RKO (cell line): ENCODE measurements at regions not wholly inside any gene's neighbourhood (a gene's known extent, or its start where the extent isn't known, plus 50 kb on each side); places are given as distances from the start of the nearest gene placed in this dataset.
"Not testable (repeated sequence)": the region's sequence is repeated elsewhere in the genome, so short reads cannot be mapped to it uniquely, and the experiment has no call there.

Experiments
- DNase-seq: peaks from one replicate; pipeline ENCODE4 v3.0.0-alpha.2; 2016; ENCODE audit warnings: low spot score

DNA sequence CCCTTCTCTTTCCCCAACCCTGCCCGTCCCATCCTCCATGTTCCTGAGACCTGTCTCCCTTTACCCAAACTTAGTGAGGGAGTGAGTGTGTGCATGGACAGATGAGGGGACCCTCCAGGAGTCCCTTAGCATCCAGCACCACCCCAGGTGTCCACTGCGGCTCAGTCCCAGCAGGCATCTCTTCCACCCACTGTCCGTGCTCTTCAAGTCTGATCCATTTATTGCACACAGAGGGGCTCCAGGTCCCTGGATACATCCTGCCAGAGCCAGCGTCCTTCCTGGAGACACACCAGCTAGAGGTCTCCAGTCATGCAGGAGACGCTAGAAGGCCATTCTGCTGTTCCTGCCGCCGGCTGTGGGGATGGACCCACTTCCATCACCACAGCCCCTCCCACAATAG is 239.2 kb downstream of the ADGRD1 start:
- no peak for DNase-seq

DNA sequence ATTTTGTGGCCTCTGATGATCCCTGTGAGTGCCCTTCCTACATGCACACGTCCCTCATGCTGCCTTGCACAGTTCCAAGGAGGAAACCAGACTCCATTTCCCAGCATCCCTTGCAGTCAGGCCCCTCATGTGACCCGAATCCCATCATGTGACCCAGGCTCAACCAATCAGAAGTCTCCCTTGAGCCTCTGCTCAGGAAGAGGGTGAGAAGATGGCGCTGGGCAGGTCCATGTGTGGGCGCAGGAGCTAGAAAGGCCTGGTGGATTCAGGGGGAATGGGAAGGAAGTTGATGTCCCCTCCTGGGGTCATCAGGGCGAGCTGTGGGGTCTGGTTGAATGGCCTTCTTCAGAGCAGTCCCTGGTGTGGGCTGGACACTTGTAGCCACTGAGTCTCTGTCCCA is 240.5 kb downstream of the ADGRD1 start:
- DNase-seq: no peak

DNA sequence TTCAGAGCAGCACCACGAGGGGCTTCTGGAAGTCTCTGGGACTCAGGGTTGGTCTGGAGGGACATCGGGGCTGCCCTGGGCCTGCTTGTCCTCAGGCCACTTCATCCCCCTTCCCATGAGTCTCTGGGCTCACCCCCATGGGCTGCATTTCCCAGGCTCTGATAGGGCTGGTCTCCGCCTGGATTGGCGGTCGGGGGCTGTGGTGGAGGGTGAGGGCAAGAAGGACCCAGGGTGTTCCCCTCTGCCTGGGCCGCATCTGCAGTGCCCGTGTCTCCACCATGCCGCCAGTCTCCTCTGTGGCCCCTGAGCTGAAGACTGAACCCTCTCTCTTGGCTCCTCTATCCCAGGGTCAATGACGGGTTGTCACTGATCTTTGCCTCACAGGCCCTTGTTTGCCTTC is 242.1 kb downstream of the ADGRD1 start:
- DNase-seq: no peak

DNA sequence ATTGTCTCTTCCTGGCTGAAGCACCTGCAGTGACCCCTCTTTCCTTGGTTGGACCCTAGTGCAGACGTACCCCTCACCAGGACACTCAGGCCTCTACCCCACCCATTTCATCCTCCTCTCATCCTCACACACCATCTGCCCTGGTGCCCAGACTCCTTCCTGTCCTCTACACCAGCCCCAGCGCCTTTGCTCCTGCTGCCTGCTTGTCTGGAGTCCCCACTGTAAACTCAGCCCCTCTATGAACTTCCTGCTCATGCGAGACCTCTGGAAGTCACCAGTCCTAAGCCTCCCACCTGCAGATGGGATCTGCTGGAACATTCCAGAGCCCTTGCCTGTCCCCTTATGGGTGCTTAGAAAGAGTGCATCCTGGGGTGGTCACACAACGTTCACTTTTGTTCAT is 242.5 kb downstream of the ADGRD1 start:
- no peak for DNase-seq

DNA sequence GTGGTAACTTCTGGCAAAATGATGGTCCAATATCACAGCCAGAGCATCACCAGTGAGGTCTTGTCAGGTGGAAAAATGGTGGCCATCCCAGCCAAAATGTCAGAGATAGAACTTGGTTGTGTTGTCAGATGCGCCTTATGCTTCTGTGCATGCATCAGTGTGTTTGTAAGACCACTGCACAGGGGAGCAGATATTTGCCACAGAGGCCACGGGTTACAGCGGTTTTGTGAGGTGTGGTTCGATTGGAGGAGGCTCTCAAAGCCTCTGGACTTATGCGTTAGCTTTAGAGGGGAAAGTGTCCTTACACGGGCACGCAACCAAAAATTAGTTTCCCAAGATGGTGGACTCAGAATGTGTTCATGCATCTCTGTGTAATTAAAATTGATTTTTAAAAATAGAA is 243.8 kb downstream of the ADGRD1 start:
- DNase-seq: no peak

DNA sequence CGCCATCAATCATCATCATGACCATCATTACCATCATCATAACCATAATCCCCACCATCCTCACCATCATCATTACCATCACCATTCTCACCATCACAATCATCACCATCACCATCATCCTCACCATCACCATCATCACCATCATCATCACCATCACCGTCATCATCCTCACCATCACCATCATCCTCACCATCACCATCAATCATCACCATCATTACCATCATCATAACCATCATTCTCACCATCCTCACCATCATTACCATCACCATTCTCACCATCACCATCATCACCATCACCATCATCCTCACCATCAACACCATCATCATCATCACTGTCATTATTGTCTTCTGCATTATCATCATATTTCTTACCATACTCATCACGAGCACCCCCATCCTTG is 245.5 kb downstream of the ADGRD1 start:
- DNase-seq: no peak

DNA sequence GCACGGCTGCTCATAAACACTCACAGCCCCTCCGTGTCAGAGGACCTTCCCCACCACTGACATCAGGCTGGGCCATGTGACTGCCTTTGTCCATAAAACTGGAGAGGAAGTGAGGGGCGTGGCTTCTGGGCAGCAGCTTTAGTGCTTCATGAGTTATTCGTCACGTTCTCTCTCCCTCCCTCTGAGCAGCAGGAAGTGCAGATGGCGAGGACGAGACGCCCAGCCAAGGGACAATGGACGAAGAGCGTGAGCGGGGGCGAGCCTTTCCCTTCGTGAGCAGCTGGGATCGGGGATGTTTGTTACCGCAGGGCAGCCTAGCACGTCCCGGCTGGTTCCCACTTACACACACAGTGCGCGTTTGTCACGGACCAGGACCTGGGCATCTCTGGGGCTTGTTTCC is 248.2 kb downstream of the ADGRD1 start:
- DNase-seq: not testable (repeated sequence)

DNA sequence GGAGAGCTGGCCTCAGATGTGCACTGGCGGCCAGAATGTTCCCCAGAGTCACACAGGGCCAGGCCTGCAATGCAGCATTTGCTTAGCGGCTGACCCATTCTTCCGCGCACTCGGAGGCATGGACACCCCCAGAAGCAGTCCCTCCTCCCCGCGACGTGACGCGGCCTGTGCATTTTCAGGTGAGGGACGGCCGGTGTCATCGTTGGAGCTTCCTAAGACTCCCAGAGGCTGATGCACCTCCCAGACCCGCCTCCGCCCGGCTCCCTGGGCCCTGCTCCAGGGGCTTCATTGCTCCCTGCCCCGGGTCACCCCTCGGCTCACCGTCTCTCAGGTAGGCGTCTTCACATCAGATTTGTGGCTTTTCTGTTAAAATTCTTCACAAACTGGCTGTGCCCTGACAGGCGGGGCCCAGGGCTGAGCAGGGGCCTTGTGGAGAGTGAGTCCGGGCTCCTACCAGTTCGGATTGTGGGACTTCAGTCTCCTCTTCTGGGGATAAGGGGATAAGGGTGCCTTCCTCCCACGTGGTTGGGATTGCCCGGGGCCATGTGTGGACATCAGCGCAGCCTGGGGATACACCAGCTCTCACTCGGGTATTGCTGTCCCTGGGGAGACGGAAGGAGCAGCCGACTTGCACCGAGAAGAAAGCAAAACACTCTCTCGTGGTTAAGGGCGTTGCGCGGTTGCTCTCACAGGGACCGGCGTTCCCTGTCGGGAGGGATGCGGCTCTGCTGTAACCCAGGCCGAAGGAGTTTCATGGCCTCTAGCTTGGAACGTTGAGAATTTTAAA is 249.1 kb downstream of the ADGRD1 start:
- DNase-seq: no peak

DNA sequence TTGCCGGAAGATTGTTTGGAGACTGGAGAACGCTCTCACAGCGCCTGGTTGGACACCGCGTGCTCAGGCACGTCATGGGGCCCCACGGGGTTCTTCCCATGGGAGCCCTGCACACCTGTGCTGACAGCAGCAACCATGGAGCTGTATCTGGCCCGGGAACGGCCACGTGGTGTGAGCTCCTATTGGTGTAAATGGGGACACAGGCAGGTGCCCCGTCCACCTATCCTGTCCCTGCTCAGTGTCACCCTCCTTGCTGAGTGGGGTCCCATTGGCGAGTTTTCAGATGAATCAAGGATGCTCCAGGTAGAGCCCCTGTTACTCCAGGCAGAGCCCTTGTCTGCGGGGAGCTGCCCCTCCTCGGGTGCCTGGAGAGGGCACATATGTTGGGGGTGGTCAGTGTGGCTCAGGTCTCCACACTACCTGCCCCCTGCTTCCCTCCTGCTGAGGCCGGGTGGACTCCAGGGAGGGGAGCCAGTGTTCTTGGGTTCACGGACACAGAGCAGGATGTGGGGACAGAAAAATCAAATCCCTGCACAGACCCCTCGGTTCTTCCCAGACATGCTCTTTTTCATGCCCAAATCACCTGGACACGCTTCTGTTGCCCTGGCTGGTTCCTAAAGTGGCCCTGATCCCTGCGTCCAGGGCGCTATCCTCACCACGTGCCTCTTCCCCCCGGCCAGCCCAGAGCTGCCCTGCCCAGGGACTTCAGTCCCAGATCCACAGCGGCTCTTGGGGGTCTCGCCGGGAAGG is 250.1 kb downstream of the ADGRD1 start:
- DNase-seq: no peak

DNA sequence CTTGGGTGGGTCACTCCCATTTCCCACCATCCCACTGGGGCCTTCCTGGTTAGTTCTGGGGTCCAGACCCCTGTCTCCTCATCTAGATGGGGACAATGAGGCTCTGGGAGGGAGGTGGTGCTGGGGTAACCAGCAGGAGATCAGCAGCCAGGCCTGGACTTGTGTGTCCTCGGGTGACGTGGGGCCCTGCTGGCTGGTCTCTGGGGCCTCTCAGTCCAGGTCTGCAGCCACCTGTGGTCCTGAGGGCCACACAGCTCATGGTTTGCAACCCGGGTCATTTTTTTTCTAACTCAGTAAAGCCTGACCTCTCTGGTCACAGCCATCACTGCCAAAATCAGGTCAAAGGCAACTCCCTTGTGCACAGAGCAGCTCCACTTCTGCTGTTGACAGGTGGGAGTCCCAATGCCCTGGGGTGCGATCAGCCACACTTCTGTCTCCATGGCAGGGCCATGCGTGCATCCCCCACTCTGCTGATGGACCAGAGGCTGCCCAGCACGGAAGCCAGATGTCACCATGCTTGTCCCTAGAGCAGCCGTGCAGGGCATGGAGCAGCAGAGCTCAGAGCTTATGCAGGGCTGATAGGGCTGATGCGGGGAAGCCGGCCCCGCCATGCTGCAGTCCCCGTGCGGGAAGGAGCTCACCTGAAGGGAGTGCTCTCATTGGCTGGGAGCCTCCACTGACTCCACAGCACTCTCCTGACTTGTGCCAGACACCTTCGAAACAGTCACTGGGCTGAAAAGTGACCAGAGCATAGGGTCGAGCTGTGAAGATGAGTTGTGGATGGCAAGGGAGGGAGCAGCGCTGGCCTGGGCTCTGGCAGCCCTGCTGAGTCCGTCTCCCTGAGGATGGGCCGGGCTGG is 250.9 kb downstream of the ADGRD1 start:
- DNase-seq: no peak

DNA sequence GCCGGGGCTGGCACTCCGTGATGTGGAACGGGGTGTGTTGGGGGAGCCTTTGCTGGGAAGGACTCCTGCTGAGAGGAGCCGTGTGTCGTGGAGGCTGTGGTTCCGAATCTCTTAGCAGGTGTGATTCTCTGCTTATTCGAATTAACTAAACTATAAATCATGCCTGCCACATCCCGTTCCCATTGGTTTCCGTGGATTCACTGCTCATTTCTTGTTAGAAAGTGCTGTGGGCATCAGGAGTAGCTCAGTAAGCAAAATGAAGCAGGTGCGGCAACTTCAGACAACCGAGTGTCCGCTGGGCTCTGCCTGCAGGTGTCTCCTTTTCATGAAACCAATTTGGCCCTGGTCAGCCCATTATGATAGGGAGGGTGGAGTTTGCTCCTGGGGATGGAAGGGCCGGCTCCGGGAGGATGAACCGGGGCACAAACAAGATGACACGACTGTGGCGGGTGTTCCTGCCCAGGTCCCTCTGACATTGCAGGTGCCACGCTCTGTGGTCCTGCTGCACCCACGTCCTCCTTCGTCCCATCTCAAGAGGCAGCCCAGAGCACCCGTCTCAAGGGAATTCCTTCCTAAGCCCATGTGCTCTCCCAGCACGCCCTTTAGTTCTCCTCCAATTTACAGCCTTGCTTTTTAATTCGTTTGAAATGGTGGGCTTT is 251.7 kb downstream of the ADGRD1 start:
- DNase-seq: not testable (repeated sequence)

DNA sequence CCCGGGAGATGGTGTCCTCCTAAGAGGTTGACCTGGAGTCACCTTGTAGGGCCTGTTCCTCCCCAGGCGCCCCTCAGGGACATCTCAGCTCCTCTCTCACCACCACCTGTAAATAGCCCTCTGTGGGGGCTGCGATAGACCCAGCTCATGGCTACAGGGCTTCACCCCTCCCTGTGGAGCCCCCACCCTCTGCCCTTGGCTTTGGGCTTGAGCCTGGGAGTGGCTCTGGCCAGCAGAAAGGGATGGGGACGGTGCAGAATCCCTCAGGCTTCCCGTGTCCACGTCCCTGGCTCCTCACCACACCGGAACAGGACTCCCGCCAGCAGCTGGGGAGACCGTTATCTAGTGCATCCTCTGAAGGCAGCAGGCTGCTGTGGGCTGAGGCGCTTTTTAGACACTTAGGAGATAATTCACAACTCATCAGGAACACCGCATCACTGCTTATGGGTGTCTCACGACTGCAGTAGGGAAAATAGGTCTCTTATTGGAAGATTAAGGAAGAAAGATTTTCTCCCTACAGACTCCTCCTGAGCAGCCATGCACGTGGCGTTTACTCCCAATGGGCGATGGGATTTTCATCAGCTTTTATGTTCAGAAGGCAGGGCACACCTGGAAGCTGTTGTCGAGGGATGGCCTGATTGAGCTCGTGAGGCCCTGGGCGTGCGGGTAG is 253.1 kb downstream of the ADGRD1 start:
- not testable (repeated sequence) for DNase-seq

DNA sequence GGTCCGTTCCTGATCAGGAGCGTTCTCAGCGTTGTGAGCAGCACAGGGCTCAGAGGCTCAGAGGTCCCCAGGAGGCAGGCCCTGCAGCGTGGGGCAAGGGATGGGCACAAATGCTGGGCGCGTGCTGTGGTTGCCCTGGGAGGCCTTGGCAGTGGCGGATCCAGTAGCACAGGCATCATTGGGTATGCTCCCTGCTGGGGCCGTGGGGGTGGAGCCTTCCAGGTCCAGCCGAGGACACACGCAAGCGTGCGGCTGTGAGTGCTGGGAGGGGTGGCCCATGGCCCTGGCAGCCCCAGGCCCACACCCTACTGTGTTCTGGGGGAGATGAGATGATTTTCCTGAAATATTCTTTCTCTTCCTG is 253.6 kb downstream of the ADGRD1 start:
- not testable (repeated sequence) for DNase-seq

DNA sequence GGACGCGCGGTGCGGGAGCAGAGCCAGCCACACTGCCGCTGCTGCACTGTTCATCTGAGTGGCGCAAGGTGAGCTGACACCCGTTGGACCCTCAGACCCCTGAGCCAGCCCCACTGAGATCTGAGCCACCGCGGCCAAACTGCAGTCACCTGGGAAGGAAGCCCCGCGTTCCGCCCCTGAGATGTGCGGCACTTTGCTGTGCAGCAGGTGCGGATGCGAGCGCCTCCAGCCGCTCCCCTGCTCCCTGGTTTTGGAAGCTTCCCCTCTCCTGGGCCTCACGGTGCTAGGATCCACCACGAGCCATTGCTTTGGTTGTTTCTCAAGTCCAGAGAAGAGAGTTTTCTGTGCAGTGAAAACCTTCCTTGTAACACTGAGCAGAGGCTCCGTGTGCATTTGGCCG is 254.1 kb downstream of the ADGRD1 start:
- DNase-seq: not testable (repeated sequence)

DNA sequence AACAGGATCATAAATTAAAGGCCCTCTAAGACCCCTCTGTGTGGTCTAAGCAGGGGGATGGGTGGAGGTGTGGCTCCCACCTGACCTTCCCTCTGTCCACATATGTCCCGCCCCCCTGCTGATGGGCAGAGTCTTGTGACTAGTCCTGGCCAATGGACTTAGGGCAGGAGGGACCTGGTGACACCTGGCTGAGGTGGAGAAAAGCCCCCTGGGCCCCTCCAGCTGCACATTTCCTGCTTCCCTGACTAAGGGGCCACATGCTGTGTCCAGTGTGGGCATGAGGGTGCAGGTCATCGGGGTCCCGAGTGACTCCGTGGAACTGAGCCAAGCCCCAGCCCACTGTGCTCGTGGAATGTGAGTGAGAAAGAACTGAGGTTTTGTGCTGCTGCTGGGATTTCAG is 254.7 kb downstream of the ADGRD1 start:
- no peak for DNase-seq

DNA sequence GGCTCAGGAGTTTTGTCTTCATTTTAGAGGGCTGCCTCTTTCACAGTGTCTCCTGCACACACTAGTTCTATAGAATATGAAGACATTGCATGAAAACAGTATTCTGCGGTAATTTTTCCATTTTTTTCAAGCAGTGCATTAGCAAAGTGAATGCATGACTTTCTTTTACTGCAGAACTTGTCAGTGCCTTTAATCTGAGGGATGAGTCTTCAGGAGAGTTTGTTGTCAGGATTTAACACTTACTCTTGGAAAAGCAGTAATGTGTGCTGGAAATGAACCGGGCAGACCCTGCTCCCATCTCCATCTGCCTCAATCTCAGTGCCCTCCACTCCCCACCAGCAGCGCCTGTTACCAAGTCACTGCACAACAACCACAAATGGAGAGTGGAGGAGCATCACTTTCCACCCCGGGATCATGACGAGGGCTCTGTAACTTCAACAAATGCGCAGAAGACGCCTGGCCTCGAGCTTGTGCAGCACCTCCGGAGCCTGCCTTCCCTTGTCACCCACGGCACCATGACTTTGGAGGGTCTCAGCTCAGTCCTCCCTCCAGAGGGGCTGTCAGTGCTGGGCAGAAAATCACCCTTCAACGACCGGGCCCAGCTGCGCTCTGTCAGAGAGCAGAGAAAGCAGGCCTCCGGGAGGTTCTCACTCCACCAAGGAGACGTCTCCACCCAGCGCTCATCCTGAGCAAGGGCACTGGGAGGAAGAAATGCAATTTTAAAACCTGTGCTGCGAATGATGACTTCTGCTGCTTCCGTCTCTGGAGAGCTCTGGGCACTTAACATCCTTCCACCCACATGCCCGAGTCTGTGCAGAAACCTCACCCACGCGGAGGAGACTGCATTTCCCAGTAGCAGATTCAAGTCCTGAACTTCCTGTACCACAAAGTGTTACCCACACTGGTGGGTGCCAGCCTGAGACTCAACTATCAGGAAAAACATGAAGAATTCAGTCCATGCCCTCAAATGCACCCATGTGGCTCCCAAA is 255.7 kb downstream of the ADGRD1 start:
- DNase-seq: no peak

DNA sequence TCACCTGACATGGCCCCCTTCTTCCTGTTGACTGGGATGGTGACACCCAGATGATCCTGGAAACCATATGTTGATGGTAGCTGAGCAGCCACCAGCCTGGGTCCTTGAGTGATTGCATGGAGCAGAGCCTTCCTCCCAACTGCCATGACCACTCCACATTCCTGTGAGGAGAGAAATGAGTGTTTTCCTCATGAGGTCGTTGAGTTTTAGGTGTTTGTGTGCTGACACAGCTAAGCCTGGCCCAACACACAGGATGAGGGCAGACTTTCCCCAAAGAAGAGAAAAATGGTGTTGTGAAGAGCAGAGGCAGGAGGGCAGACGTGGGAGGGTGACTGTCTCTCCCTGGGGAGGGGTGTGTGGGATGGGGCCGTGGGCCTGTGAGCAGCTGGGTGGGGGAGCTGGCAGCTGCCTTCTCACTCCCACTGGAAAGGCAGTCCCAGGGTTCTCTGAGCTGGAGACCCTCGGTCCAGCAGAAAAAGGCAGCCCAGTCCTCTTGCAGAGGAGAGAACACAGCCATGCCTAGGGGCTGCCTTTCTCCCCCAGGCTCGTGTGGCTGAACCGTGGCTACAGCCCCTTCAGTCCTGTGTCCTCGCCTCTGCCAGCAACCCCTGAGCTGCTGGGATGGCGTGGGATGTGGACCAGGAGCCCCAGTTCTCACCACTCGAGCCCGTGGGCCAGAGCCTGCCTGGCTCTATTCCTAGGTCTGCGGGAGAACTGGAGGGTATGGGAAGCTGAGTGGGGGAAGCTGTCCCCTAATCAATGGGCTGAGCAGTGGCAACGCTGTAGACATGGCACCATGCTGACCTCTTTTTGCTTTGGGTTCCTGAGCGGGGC is 257.0 kb downstream of the ADGRD1 start:
- no peak for DNase-seq

DNA sequence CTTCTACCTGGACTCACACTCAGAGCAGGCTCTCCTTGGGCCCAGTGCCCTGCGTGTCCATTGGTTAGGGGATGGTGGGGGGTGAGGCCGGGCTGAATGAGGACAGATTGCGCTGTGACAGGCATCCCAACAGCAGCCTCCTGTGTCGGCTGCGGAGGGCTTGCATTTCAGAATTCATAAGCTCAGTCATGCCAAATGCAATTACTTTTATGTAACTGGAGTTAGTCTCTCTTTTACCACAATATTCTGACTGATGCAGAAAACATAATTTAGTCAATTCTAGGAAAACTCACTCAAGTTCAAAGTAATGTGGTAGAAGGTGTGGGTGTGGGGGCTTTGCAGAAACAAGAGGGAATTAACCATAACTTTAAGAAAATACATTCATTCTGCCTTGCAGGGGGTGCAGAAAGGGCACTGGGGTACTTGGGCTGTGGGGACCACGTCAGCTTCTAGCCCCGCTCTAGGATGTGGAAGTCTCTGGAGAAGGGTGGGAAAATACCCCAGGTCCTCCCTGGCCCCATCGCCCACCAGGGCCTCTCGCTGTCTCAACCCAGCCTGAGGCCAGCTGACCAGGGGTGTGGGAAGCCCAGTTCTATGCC is 257.7 kb downstream of the ADGRD1 start:
- no peak for DNase-seq

DNA sequence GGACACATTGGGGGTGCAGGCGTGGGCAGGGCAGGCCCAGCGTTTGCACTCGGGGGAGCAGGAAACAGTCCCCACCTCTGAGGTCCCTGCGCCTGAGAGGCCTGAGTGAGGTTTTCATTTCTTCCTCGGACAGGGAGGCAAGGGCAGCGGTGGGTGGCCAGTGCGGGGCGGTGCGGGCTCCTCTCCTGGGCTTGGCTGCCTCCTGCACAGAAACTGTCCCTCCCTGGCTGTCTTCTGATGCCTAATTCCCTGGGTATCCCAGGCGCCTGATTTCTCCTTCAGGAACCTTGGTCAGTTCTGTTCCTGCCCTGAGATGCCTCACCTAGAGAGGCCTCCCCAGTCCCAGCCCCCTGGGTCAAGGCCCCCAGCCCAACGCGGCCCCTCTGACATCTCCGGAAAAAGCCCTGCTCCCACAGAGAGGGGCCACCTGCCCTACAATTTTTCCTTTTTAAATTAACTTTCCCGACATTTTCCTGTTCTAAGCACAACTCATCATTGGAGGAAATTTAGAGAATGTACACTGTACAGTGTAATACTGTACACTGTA is 260.3 kb downstream of the ADGRD1 start:
- no peak for DNase-seq
